ENCODE measurements at regions not wholly inside any gene's neighbourhood (a gene's known extent, or its start where the extent isn't known, plus 50 kb on each side); places are given as distances from the start of the nearest gene placed in this dataset.
"Not testable (repeated sequence)": the region's sequence is repeated elsewhere in the genome, so short reads cannot be mapped to it uniquely, and the experiment has no call there.

GRCh38 chr16:5309946-5310611 is 212.5 kb upstream of the EEF2KMT start:
- no peak for DNase-seq (ENCODE audit: low read depth, low spot score)
- H3K27ac ChIP-seq, result no peak overlapping the region

DNA sequence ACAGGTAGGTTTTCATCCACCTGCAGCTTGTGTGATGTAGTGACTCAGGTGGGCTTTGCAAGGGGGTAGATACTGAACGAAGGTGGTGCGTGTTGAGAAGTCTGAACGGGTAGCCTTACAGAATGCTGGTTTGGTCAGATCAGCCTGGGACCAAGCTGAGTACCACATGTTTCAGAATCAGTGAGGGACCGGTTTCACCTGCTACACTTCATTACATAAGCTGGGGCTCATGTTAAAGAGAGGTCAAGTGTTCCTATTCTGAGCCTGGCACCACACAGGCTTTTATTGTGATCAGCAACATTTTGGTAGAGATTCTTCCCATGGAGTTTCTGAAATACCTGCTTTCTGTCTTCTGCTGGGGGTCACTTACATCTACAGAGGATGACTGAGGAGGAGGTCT is 207.4 kb upstream of the EEF2KMT start:
- DNase-seq (ENCODE audit: low read depth, low spot score), result no peak
- H3K27ac ChIP-seq, result no peak overlapping the region

DNA sequence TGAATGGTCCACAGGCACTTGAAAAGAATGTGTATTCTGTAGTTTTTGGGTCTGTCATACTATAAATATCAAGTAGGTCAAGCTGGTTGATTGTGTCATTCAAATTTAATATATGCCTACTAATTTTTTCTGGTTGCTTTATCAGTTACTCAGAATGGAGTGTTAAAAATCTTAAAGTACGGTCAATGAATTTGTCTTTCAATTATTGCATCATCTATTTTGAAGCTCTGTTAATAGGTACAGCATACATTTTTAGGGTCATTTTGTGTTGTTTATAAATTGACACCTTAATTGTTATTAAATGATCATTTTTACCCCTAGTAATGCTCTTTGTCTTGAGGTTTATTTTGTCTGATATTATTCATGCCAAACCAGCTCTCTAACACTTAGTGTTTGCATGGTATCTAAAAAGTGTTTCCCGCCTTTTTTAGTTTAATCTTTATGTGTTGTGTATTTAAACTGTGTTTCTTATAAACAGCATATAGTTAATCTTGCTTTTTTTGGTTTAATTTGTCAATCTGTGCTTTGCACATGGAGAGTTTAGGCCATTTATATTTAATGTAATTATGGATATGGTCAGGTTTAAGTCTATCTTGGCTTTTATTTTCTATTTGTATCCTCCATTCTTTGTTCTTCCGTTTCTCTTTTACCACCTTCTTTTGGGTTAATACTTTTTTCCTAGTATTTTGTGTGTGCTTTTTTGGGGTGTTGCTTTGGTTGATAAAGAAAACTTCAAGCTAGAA is 204.9 kb upstream of the EEF2KMT start:
- no peak for DNase-seq (ENCODE audit: low read depth, low spot score)
- no peak overlapping the region for H3K27ac ChIP-seq

DNA sequence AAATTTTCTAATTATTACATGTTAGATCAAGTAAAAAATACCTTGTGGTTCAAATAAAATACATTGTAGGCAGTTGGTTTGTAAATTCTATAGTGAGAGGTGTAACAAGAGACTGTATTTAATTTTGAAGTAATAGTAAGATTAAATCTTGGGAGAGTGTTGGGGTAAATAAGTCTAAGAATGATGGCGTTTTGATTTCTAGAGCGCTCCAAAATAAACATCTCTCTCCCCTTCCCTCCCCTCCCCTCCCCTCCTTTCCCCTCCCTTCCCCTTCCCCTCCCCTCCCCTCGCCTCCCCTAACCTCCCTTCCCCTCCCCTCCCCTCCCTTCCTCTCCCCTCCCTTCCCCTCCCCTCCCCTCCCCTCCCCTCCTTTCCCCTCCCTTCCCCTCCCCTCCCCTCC is 200.6 kb upstream of the EEF2KMT start:
- H3K27ac ChIP-seq, result no peak overlapping the region
- no peak for DNase-seq (ENCODE audit: low read depth, low spot score)

- DNase-seq (ENCODE audit: low read depth, low spot score), result no peak
- H3K27ac ChIP-seq, result no peak overlapping the region
These were observed 198.6 kb upstream of the EEF2KMT start for GRCh38 chr16:5296176-5296575.

- not testable (repeated sequence) for DNase-seq (ENCODE audit: low read depth, low spot score); H3K27ac ChIP-seq
These were observed 197.7 kb upstream of the EEF2KMT start for GRCh38 chr16:5295304-5295703.

- H3K27ac ChIP-seq; DNase-seq (ENCODE audit: low read depth, low spot score): not testable (repeated sequence)
These were observed 184.6 kb upstream of the EEF2KMT start for GRCh38 chr16:5282152-5282551.

DNA sequence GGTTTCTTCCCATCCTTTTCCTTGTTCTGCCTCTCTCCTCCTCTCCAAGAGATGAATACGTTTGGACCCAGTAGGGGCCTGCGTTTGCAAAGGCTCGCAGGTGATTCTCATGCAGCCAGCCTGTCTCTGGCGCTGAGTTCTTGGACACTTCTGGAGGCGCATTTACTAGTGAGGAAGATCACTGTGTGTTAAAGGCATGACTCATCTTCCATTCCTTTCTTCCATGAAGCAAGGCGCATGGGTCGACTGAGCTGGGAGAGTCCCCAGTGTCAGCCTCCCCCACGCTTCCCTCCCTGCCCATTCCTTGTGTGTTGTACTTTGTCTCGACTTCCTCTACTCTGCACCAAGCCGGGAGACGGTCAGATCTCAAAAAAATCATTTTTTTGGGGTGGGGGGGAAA is 159.9 kb upstream of the EEF2KMT start:
- no peak for DNase-seq (ENCODE audit: low read depth, low spot score)
- H3K27ac ChIP-seq, result no peak overlapping the region

DNA sequence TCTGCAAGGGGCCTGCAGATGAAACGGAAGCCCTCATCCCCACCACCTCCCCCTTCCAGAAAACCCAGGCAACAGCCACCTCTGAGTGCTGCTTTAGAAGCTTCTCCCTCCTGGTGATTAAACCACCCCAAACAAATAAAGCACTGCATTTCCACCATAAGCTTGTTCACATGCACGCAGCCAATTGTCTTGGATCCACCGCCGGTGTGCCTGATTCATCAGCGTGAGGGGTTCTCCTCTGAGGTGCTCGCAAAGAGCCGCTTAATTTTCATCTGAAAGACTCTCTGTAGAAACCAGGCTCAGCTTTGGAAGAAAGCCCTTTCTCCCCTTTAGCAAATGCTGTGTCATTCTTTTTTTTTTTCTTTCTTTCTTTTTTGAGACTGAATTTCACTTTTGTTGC is 155.2 kb upstream of the EEF2KMT start:
- no peak overlapping the region for H3K27ac ChIP-seq
- DNase-seq (ENCODE audit: low read depth, low spot score), result no peak

GRCh38 chr16:5247403-5247802 is 149.8 kb upstream of the EEF2KMT start:
- not testable (repeated sequence) for H3K27ac ChIP-seq; DNase-seq (ENCODE audit: low read depth, low spot score)

DNA sequence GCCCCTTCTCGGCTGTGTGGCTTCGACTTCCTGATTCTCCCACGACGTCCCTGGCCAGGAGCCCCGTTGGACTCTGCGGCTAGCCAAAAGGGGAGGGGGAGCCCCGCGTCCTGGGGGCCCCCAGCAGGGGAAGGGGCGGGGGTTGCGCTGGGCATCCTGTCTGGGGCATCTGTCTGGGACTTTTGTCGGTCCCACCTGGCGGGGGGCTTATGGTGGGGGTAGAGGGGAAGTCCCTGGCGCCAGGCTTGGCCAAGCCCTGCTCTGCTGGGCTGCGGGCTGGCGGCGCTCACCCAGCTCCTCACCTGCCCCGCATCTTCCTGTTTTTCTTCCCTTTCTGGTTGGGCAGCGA is 142.7 kb upstream of the EEF2KMT start:
- DNase-seq (ENCODE audit: low read depth, low spot score); H3K27ac ChIP-seq: not testable (repeated sequence)

GRCh38 chr16:5239472-5240277 is 142.1 kb upstream of the EEF2KMT start:
- not testable (repeated sequence) for H3K27ac ChIP-seq; DNase-seq (ENCODE audit: low read depth, low spot score)

DNA sequence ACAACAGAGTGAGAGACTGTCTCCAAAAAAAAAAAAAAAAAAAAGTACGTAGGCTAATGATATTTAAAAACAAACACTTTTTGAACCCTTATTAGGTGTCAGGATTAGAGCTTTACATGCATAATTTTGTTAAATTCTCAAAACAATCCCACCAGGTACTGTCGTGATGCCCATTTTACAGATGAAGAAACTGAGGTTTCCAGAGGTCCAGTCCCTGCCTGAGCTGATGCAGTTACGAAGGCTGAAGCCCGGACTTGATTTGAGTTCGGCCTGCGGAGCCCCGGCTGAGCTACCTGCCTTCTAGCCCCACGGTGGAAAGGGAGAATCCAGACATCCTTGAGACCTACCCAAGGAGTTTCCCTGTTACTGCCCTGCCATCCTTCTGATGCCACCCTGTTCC is 137.5 kb upstream of the EEF2KMT start:
- no peak overlapping the region for H3K27ac ChIP-seq
- DNase-seq (ENCODE audit: low read depth, low spot score), result no peak

- DNase-seq (ENCODE audit: low read depth, low spot score), result no peak
- H3K27ac ChIP-seq, result no peak overlapping the region
These were observed 136.9 kb upstream of the EEF2KMT start for GRCh38 chr16:5234295-5235050.

DNA sequence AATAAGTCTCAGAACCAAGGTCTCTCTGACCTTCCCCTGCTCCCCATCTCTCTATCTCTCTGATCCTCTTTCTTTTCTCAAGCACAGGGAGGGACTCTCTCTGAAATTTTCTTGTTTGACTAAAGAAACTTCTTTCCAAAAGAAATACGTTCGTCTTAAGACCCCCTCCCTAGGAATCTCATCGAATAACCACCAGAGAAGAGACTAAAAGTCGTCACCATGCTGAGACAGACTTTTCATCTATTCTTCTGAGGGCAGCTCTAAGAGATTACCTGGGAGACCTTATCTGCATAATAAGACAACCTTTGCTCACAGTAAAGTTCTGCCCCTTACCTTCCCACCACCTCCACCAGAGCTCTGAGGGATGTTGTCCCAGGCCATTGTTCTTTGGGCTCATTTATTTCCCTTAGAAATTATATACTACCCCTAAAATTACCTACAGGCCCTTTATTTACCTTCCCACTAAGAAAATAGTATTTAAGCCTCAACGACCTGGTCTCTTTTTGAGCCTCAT is 133.7 kb upstream of the EEF2KMT start:
- no peak for DNase-seq (ENCODE audit: low read depth, low spot score)

DNA sequence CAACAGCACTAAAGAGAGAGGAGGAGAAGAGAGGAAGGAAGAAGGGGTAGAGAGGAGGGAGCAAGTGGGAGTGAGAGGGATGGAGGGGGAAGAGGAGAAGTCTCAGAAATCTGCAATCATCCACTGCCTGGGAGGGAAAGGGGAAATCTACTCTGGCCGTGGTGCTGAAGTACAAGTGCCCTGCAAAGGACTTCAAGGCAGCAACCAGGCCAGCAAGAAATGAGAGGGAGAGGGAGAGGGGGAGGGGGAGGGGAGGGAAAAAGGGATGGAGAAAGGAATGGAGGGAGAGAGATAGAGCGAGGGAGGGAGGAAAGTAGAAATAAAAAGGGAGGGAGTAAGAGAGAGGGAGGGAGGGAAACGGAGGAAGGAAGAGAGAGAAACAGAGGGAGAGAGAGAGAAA is 130.8 kb upstream of the EEF2KMT start:
- DNase-seq (ENCODE audit: low read depth, low spot score), result no peak
- no peak overlapping the region for H3K27ac ChIP-seq

More for the DNA sequence above, 133.7 kb upstream of the EEF2KMT start:
- no peak overlapping the region for H3K27ac ChIP-seq

- H3K27ac ChIP-seq, result no peak overlapping the region
- DNase-seq (ENCODE audit: low read depth, low spot score), result no peak
These were observed 128.5 kb upstream of the EEF2KMT start for GRCh38 chr16:5225931-5226655.

- no peak for DNase-seq (ENCODE audit: low read depth, low spot score)
- no peak overlapping the region for H3K27ac ChIP-seq
These were observed 125.2 kb upstream of the EEF2KMT start for GRCh38 chr16:5222761-5223160.

DNA sequence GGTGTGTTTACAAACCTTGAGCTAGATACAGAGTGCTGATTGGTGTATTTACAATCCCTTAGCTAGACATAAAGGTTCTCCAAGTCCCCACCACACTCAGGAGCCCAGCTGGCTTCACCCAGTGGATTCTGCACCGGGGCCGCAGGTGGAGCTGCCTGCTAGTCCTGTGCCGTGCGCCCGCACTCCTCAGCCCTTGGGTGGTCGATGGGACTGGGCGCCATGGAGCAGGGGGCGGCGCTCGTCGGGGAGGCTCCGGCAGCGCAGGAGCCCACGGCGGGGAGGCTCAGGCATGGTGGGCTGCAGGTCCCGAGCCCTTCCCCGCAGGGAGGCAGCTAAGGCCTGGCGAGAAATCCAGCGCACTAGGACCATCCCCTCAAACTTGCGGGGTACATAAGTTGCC is 124.2 kb upstream of the EEF2KMT start:
- not testable (repeated sequence) for H3K27ac ChIP-seq; DNase-seq (ENCODE audit: low read depth, low spot score)

DNA sequence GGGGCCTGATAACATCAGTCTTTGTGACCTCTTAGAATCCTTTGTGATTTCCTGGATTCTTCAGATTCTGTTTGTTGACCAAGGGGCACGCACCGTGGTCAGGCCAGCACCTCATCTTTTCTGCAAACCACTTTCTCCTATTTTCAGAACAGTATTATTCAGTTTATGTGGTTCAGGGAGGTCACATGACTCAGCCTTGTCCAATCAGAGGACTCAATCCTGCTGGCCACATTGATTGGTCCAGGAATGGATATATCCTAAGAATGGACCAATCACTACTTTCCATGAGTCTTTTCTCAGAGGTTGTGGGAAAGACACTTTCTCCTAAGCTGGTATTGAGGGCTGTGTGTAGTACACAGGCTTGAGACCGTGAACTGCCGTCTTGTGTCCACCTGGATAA is 123.1 kb upstream of the EEF2KMT start:
- no peak overlapping the region for H3K27ac ChIP-seq
- no peak for DNase-seq (ENCODE audit: low read depth, low spot score)
